ENCODE measurements at regions not wholly inside any gene's neighbourhood (a gene's known extent, or its start where the extent isn't known, plus 50 kb on each side); places are given as distances from the start of the nearest gene placed in this dataset.

- TF ChIP-seq CTCF (IDR thresholded peaks at IDR 0.05 in 4 of 5, conservative IDR thresholded peaks at IDR 0.05 in 1 of 5) (no peak), POLR2A (IDR thresholded peaks at IDR 0.05) (no peak)
These were observed 201.2 kb downstream of the TTC8 start for GRCh38 chr14:89025561-89026236.

Measured in gastrocnemius medialis (tissue), 4 donors.